GM23248 (cell line): ENCODE measurements at regions not wholly inside any gene's neighbourhood (a gene's known extent, or its start where the extent isn't known, plus 50 kb on each side); places are given as distances from the start of the nearest gene placed in this dataset.

Experiments
- EZH2 ChIP-seq: fragments of 200-600 bp; sonication (generic); IDR thresholded peaks from 2 replicates; pipeline ENCODE4 v1.6.1; 2018; ENCODE audit warnings: antibody characterized with exemption, mild to moderate bottlenecking; ENCODE audit not compliant: insufficient read depth, poor library complexity, severe bottlenecking
- EZH2phosphoT487 ChIP-seq: fragments of 200-600 bp; sonication (generic); IDR thresholded peaks from 2 replicates; pipeline ENCODE4 v1.6.1; 2018; ENCODE audit warnings: antibody characterized with exemption, moderate library complexity, mild to moderate bottlenecking, low read depth; ENCODE audit not compliant: insufficient read depth

GRCh38 chr12:74820324-74820723, 282.7 kb downstream of the ATXN7L3B start:
- no peak for TF ChIP-seq EZH2
- no peak for TF ChIP-seq EZH2phosphoT487
